ENCODE measurements at regions not wholly inside any gene's neighbourhood (a gene's known extent, or its start where the extent isn't known, plus 50 kb on each side); places are given as distances from the start of the nearest gene placed in this dataset.
"Not testable (repeated sequence)": the region's sequence is repeated elsewhere in the genome, so short reads cannot be mapped to it uniquely, and the experiment has no call there.

DNA sequence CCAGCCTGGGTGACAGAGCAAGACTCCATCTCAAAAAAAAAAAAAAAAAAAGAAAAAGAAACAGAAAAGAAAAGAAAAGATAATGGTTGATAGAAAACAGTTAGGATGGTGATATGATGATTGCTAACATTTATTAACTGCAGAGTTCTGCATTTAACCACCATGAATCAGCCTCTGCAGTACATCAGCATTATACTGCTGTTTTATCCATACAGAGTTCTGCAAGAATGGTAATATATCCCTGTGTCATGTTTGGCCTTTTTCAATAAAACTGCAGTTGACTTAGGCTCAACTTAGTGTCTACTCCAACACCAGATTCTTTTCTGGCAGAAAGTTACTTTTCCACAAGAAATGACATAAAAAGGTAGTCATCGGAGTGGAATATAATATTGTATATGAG, 62.6 kb downstream of the DUSP6 start:
- no peak for DNase-seq (ENCODE audit: low spot score)

DNA sequence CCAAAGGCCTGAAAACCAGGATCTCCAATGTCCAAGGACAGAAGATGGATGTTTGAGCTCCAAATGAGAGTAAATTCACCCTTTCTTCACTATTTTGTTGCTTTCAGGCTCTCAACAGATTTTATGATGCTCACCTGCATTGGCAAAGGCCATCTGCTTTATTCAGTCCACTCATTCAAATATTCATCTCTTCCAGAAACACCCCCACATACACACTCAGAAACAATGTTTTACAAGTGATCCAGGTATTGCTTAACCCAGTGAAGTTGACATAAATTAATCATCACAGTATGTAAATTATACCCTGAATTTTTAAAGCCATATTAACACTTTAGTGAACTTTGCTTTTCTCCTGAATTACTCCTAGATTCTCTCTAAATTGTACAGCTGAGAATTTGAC, 63.3 kb downstream of the DUSP6 start:
- DNase-seq (ENCODE audit: low spot score): no peak

DNA sequence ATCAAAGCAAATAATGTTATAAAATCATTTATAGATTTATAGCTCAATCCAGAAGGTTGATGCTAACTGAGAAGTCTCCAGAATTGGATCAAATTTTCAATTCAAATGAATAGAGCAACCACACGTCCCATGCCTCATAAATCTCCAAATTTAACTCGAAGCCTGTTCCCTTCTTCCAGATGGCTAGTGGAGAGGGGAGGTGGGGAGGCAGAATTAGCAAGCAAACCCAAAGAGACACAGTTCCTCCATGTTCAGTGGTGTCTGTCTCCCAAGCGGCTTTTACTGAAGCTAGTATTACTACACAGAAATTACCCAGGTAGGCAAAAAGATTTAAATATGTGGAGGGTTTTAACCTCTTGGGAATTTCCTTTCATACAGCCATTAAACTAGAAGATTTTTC, 65.8 kb downstream of the DUSP6 start:
- no peak for DNase-seq (ENCODE audit: low spot score)

DNA sequence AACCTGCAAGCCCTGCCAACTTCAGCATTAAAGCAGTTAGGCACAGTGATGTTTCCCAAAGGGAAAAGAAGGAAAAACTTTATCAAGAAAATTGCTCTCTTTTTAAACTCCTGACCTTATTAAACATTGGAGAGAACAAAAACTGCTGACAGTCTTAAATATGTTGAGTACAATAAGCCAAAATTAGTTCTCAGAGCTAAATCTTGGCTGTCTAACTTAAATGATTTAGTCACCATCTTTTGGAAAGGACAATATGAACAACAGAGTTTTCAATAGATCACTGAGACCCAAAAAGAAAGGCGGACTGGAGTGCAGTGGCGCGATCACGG, 70.8 kb downstream of the DUSP6 start:
- no peak for DNase-seq (ENCODE audit: low spot score)

DNA sequence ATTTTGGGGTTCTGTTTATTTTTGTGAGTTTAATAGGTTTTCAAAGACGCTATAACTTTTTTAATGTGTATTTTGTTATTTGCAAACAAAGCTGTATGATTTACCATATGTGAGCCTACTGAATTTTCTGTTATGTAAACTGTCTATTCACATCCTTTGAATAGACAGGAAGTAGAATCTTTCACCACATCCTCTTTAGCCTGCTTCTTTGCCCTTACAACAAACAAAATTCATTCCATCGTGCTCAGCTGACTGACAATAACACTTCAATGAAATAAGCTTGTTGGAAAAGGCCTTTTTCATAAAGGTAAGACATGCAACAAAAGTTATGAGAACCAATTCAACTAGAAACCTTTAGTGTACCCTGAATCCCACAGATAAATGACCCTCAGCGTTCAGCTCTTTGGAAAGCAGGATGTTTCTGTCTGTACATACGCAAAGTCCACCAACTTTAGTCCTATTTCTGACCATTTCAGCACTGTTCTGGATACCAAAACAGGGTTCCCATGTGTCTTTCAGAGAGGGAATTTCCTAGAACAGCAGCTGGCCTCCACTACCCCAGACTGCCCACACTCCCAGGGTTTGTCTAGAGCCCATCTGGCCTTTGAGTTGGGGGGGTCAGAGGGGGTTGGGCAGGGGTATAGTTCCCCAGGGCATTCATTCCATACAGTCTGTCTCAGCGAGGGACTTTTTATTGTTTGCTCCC, 71.3 kb downstream of the DUSP6 start:
- DNase-seq (ENCODE audit: low spot score): no peak

- DNase-seq (ENCODE audit: low spot score): no peak
Observed at GRCh38 chr12:89279499-89279898, 72.8 kb downstream of the DUSP6 start.

GRCh38 chr12:89278862-89279261, 73.4 kb downstream of the DUSP6 start:
- no peak for DNase-seq (ENCODE audit: low spot score)

DNA sequence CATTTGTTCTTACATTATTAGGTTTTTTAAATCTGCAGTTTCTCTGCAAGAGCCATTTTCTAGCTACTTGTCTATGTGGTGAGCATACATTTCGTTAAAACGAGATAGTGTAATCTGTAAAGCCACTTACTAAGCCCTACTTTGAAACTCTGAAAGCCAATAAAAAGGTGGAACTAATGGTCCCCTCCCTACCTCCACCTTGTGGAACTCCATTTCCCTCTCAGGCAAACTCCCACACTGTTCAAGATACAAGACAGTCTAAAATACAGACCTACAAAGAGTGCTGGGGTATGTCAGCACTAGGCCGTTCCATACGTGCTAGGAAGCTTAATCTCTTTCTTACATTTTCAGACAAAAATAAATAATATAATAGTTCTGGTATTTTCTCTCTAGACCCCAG, 74.1 kb downstream of the DUSP6 start:
- no peak for DNase-seq (ENCODE audit: low spot score)

DNA sequence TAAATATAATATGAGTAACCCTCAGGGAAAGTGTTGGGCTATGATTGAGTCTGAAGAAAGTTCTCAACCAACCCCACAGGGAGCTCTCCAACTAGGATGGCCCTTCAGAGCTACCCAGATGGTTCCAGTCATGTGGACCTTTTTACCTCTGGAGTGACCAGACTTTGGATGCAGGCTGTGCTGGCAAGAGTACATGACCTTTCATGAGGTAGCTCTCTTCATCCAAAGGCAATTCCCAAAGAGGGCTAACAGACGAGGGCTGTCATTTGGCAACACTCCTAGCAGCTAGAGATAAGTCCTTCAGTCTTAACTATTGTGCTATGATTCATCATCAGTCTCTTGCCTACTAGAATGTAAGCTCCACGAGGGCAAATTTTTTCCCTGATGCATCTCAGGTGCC, 75.4 kb downstream of the DUSP6 start:
- no peak for DNase-seq (ENCODE audit: low spot score)

GRCh38 chr12:89273525-89273924, 78.8 kb downstream of the DUSP6 start:
- no peak for DNase-seq (ENCODE audit: low spot score)

GRCh38 chr12:89270548-89270947, 81.8 kb downstream of the DUSP6 start:
- DNase-seq (ENCODE audit: low spot score): no peak

DNA sequence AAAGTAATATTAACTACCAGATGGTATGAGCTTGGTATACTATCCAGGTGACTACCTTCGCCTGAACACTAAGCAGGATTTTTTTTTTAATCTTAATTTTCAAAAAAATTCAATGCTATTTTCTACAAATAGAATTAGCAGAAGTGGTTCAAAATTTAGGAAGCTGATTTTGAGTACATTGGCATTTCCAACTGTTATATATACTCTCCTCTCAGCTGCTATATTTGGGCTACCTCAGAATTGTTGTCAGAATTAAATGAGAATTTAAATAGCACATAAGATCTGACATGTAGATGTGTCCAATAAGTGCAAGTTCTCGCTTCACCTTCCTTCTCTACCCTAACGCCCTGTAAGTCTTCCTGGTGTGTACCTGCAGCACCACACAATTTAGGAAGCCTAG, 83.1 kb downstream of the DUSP6 start:
- no peak for DNase-seq (ENCODE audit: low spot score)

DNA sequence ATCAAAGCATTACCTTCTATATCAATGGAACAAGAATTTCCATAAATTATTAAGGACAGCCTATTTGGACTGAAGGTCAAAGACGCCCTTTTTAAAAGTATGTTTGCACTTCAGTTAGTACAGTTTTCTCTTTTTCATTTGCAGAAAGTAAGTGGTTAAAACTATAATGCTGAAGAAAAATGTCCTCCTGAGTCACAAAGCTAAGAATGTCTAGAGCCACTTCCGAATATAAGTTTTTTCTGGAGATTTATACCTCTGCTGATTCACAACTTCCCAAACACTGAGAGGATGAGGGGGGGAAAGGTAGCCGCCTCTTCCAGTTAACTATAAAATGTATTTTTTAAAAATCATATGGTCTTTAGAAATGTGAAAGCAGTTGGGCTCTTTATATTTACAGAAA, 84.9 kb downstream of the DUSP6 start:
- DNase-seq (ENCODE audit: low spot score): no peak

- DNase-seq (ENCODE audit: low spot score): not testable (repeated sequence)
Observed at GRCh38 chr12:89266574-89267188, 85.6 kb downstream of the DUSP6 start.

GRCh38 chr12:89264837-89265236, 87.5 kb downstream of the DUSP6 start:
- no peak for DNase-seq (ENCODE audit: low spot score)

DNA sequence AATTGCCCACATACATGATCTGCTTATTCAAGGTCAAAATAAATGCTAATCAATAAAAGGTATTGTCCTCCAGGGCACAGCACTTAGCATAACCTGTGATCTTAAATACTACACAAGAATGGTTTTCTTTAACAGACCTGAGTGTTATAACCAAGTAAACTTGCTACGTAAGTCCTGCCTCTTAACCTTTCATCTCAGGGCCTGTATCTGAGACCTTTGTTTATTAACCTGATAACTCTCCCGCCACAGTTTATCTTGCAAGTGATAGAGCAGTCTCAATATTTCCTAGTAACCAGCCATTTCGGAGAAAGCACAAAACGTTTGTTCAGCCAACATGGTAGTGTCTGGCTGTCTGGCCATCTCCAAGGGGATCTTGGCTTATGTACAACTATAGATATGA, 88.4 kb downstream of the DUSP6 start:
- DNase-seq (ENCODE audit: low spot score): no peak

GRCh38 chr12:89262855-89263552, 89.3 kb downstream of the DUSP6 start:
- no peak for DNase-seq (ENCODE audit: low spot score)

GRCh38 chr12:89261982-89262381, 90.3 kb downstream of the DUSP6 start:
- DNase-seq (ENCODE audit: low spot score): no peak

DNA sequence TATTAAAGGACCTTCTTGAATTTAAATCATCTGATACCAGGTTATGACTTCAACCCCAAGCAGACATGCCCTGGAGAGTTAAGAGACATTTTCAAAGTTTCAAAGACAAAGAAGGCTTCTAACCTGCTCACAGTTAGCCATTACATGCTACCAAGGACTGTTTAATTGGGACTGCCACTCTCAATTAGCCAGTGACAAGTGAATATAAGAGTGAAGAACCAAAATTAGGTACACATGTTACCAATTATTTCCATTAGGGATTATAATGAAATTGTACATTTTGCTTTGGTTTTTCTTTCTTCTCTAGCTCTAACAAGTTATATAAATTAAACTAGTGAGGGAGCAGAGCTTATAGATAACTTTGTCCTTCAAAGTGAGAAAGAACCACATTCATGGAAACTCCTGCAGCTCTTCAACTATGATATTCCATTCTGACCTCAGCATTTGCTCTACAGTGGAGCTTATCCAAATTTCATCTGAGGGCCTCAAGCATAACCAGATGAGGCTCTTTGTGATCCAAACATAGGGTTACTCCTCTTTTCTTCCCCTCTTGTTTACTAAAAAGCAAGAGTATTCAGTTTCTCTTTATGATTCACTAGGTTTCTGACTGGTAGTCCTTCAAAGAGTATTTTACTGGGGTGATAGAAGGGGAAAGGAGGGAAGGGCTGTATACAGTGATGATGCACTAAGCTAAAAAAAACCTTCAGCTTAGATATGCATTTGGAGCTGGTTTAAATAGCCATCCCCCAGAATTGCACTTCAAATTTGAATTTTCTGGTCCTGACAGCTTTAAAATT, 91.3 kb downstream of the DUSP6 start:
- no peak for DNase-seq (ENCODE audit: low spot score)

DNA sequence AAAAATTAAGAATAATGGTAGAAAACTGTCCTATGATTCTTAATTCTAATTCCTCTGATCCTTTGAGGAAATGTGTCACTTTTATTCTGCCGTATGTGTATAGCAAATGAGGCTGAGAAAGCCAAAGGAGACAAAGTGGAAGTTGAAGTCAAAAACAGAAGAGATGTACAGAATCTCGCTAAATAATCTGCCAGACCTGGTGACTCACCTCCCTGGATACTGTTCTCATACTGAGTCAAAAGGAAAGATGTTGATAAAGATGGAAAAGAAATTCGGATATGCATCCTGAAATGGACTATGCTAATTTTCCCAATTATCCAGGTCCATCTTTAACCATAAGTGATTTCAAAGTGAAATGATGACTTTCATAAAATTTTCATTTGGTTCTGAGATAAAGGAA, 92.5 kb downstream of the DUSP6 start:
- no peak for DNase-seq (ENCODE audit: low spot score)

DNA sequence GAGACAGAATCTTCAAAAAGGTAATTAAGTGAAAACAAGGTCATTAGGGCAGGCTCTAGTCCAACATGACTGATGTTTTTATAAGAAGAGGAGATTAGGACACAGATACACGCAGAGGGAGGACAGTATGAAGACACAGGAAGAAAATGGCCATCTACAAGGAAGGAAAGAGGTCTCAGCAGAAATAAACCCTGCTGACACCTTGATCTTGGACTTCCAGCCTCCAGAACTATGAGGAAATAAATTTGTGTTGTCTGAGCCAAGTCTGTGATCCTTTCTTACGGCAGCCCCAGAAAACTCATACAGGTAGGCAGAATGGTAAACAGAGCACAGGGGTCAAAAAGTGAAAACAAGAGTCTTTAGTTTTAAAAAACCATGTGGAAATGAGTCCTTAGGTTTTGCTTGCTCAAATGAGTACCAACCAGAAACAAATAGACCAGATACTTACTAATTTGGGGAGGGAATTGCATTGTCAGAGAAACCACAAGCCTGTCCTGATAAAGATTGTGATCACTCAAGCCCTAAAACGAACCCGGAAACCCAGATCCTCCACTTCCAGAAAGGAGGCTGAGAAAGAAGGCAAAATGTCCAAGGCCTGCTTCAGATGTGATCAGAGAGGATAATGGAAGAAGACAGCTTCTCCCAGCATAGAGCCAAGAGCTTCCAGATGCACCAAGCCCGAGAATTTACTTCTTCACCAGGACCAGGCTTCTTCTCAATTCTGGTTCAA, 93.9 kb downstream of the DUSP6 start:
- DNase-seq (ENCODE audit: low spot score): no peak

GRCh38 chr12:89257340-89257739, 95.0 kb downstream of the DUSP6 start:
- DNase-seq (ENCODE audit: low spot score): no peak

All from hepatic stellate cell (primary cell).